ENCODE measurements at regions not wholly inside any gene's neighbourhood (a gene's known extent, or its start where the extent isn't known, plus 50 kb on each side); places are given as distances from the start of the nearest gene placed in this dataset.

- H3K27ac ChIP-seq, result no peak overlapping the region
- H3K9me3 ChIP-seq, result no peaks in the 10 kb centered on the region
- H3K4me3 ChIP-seq, result no peak overlapping the region
- WGBS, 2 donors, result 43 to 55% methylated on average over 6 of the region's 6 CpGs
- no peaks in the 10 kb centered on the region for H3K27me3 ChIP-seq
- TF ChIP-seq CTCF (IDR thresholded peaks at IDR 0.05) (peak; percentile 18 to 86 (median 75)), POLR2A (IDR thresholded peaks at IDR 0.05) (no peak)
- peaks cover 0 to 12% (median 5%) of the 10 kb centered on the region in 4 donors for H3K4me1 ChIP-seq
- DNase-seq, result peak; percentile 85
- no peaks in the 10 kb centered on the region for H3K36me3 ChIP-seq
- intact Hi-C loops (cut with DNase I), result loop anchor here (2.0 to 5.0 kb wide), 3 partner anchors 87 to 493 kb away; no protein-coding TSS in a partner anchor
Observed at GRCh38 chr3:30199096-30199759, 407.2 kb upstream of the TGFBR2 start.

GRCh38 chr3:30199855-30200254, 406.5 kb upstream of the TGFBR2 start:
- Histone ChIP-seq H3K4me1 (peaks cover 0 to 12% (median 5%) of the 10 kb centered on the region in 4 donors), H3K9me3 (no peaks in the 10 kb centered on the region), H3K36me3 (no peaks in the 10 kb centered on the region), H3K4me3 (no peak overlapping the region), H3K27ac (no peak overlapping the region), H3K27me3 (no peaks in the 10 kb centered on the region)
- no peak for DNase-seq
- 84 to 97% methylated on average over 3 of the region's 3 CpGs for WGBS, 2 donors
- intact Hi-C loops (cut with DNase I), result loop anchor here (2.0 to 5.0 kb wide), 3 partner anchors 88 to 492 kb away; no protein-coding TSS in a partner anchor
- TF ChIP-seq EP300 (IDR thresholded peaks at IDR 0.05), result no peak
- no peak for TF ChIP-seq CTCF (IDR thresholded peaks at IDR 0.05)
- no peak for TF ChIP-seq POLR2A (IDR thresholded peaks at IDR 0.05)
- no peak for TF ChIP-seq POLR2AphosphoS5 (IDR thresholded peaks at IDR 0.05)

GRCh38 chr3:30201715-30202114, 404.7 kb upstream of the TGFBR2 start:
- Histone ChIP-seq H3K36me3 (no peaks in the 10 kb centered on the region), H3K27me3 (no peaks in the 10 kb centered on the region), H3K27ac (no peak overlapping the region), H3K4me3 (no peak overlapping the region), H3K4me1 (peaks cover 0 to 12% (median 5%) of the 10 kb centered on the region in 4 donors), H3K9me3 (no peaks in the 10 kb centered on the region)
- TF ChIP-seq POLR2A (IDR thresholded peaks at IDR 0.05) (no peak), CTCF (IDR thresholded peaks at IDR 0.05) (no peak), POLR2AphosphoS5 (IDR thresholded peaks at IDR 0.05) (no peak)
- intact Hi-C loops (cut with DNase I), result no loop called here
- no peak for DNase-seq

- DNase-seq, result no peak
- TF ChIP-seq EP300 (IDR thresholded peaks at IDR 0.05) (no peak), CTCF (IDR thresholded peaks at IDR 0.05) (no peak), POLR2A (IDR thresholded peaks at IDR 0.05) (no peak), POLR2AphosphoS5 (IDR thresholded peaks at IDR 0.05) (no peak)
- no peaks in the 10 kb centered on the region for H3K27me3 ChIP-seq
- H3K27ac ChIP-seq, result no peak overlapping the region
- peaks cover 0 to 12% (median 2%) of the 10 kb centered on the region in 4 donors for H3K4me1 ChIP-seq
- H3K9me3 ChIP-seq, result no peaks in the 10 kb centered on the region
- no peaks in the 10 kb centered on the region for H3K36me3 ChIP-seq
- WGBS, 2 donors, result 96 to 98% methylated on average over 2 of the region's 2 CpGs
- intact Hi-C loops (cut with DNase I), result no loop called here
- no peak overlapping the region for H3K4me3 ChIP-seq
Observed at GRCh38 chr3:30203301-30203700, 403.1 kb upstream of the TGFBR2 start.

- Histone ChIP-seq H3K27me3 (no peaks in the 10 kb centered on the region), H3K4me1 (peaks cover 0 to 5% (median 0%) of the 10 kb centered on the region in 4 donors), H3K4me3 (no peak overlapping the region), H3K36me3 (no peaks in the 10 kb centered on the region), H3K9me3 (no peaks in the 10 kb centered on the region), H3K27ac (no peak overlapping the region)
- no peak for TF ChIP-seq EP300 (IDR thresholded peaks at IDR 0.05)
- no peak for TF ChIP-seq CTCF (IDR thresholded peaks at IDR 0.05)
- TF ChIP-seq POLR2A (IDR thresholded peaks at IDR 0.05), result no peak
- TF ChIP-seq POLR2AphosphoS5 (IDR thresholded peaks at IDR 0.05), result no peak
- no peak for DNase-seq
- intact Hi-C loops (cut with DNase I), result no loop called here
Observed at GRCh38 chr3:30204126-30204525, 402.3 kb upstream of the TGFBR2 start.

All from sigmoid colon (tissue), 6 donors.